ENCODE measurements at regions not wholly inside any gene's neighbourhood (a gene's known extent, or its start where the extent isn't known, plus 50 kb on each side); places are given as distances from the start of the nearest gene placed in this dataset.

DNA sequence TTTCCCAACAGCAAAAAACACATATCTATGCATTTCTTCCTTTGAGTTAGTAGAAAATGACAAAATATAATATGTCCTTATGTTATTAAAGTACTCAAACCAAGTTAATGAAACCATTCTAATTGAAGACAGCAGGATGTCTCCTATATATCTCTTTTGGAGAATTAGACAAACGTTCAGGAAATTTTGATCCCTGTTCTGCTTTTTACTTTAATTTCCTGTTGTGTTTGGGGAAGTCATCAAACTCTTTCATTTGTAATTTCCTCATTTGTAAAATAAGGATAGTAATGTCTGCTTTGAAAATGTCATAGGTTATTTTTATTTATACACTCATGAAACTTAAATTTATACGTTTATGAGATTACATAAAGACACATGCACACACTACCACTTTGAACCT, 281.8 kb upstream of the ANO5 start:
- H3K27me3 ChIP-seq: no peaks in the 10 kb centered on the region
- DNase-seq: no peak
- H3K4me1 ChIP-seq: no peaks in the 10 kb centered on the region
- no peak overlapping the region for H3K27ac ChIP-seq
- no peak overlapping the region for H3K4me3 ChIP-seq
- TF ChIP-seq, protein P1, sequence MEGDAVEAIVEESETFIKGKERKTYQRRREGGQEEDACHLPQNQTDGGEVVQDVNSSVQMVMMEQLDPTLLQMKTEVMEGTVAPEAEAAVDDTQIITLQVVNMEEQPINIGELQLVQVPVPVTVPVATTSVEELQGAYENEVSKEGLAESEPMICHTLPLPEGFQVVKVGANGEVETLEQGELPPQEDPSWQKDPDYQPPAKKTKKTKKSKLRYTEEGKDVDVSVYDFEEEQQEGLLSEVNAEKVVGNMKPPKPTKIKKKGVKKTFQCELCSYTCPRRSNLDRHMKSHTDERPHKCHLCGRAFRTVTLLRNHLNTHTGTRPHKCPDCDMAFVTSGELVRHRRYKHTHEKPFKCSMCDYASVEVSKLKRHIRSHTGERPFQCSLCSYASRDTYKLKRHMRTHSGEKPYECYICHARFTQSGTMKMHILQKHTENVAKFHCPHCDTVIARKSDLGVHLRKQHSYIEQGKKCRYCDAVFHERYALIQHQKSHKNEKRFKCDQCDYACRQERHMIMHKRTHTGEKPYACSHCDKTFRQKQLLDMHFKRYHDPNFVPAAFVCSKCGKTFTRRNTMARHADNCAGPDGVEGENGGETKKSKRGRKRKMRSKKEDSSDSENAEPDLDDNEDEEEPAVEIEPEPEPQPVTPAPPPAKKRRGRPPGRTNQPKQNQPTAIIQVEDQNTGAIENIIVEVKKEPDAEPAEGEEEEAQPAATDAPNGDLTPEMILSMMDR (IDR thresholded peaks at IDR 0.05): no peak
- no peaks in the 10 kb centered on the region for H3K9me3 ChIP-seq
- H3K36me3 ChIP-seq: no peaks in the 10 kb centered on the region
- intact Hi-C loops (cut with DNase I; ENCODE audit: low total_unique reads): no loop called here

DNA sequence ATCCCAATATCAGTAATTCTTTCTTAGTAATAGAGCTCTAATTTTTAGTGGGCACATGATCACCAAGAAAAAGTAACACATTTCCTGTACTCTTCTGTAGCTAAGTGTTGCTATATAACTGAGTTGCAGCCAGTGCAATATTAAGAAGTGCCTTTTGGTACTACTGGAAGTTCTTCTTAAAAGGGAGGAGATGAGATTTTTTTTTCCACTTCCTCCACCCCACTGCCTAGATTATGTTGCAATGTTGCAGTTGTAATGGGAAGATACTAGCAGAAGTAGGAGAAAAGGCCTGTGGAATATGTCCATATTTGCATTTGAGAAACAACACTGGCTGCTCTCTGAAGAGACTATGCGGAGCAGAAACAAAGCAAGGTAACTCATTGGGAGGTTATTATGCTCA, 280.6 kb upstream of the ANO5 start:
- Histone ChIP-seq H3K27me3 (no peaks in the 10 kb centered on the region), H3K4me3 (no peak overlapping the region), H3K27ac (no peak overlapping the region), H3K4me1 (no peaks in the 10 kb centered on the region), H3K36me3 (no peaks in the 10 kb centered on the region), H3K9me3 (no peaks in the 10 kb centered on the region)
- no peak for DNase-seq
- TF ChIP-seq, protein P1 (IDR thresholded peaks at IDR 0.05): no peak
- intact Hi-C loops (cut with DNase I; ENCODE audit: low total_unique reads): no loop called here

DNA sequence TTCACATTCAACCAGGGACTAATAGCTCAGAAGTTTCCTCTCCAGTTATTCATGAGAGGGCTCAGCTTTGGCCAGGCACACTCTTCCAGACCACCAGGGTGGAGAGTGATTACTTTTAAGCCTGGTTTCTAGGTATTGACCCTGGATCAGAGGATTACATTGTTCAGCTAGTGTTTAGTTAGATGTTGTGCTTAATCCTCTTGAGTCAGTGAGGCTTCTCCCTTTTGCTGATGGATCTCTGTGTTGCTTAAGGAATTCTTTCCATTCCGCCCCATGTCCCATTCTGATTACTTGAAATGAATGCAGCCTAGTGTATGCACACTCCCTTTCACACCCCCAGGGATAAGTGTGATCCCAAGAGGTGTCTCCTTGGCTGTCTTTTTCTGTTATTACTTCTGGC, 271.7 kb upstream of the ANO5 start:
- no peaks in the 10 kb centered on the region for H3K9me3 ChIP-seq

DNA sequence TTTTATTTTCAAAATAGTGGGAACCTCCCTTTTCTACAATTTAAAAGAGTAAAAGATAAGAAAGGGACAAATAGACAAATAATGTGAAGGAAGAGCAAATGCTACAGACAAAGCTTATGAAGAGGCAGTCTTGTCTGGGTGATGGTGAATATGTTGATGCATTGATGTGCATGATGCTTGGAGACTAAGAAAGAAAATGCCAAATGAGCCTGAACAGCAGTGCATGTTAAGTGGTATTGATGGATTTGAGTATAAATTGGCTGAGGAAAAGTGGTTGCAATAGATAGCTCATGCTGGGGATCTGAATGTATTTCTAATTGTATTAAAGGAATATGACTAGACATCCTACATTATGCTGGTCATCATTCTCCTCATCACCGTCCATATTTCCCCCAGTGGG, 268.6 kb upstream of the ANO5 start:
- H3K27ac ChIP-seq: no peak overlapping the region
- intact Hi-C loops (cut with DNase I; ENCODE audit: low total_unique reads): no loop called here
- H3K4me3 ChIP-seq: no peak overlapping the region
- no peaks in the 10 kb centered on the region for H3K4me1 ChIP-seq
- DNase-seq: no peak
- H3K36me3 ChIP-seq: no peaks in the 10 kb centered on the region
- no peaks in the 10 kb centered on the region for H3K9me3 ChIP-seq
- TF ChIP-seq, protein P1 (IDR thresholded peaks at IDR 0.05): no peak
- H3K27me3 ChIP-seq: no peaks in the 10 kb centered on the region

More for the DNA sequence above, 271.7 kb upstream of the ANO5 start:
- Histone ChIP-seq H3K27ac (no peak overlapping the region), H3K4me1 (no peaks in the 10 kb centered on the region), H3K36me3 (no peaks in the 10 kb centered on the region), H3K4me3 (no peak overlapping the region), H3K27me3 (no peaks in the 10 kb centered on the region)
- intact Hi-C loops (cut with DNase I; ENCODE audit: low total_unique reads): no loop called here
- TF ChIP-seq, protein P1 (IDR thresholded peaks at IDR 0.05): no peak
- DNase-seq: no peak

DNA sequence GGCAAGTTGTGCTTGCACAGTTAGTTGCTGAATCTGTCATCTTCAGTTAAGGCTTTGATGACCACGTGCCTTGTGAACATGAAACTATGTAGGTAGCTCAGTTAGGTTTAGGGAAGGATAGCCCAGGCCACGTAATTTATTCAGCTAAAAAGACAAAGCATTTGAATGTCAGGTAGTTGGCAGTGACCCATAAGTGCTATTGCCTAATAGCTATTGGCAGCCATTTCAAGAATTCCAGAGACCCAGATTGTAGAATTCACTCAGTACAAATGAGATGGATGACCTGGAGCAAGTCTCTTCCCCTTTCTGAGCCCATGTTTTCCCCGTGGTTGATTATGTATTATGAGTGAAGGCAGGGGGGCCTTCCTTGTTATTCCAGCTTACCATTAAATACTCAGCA, 265.3 kb upstream of the ANO5 start:
- Histone ChIP-seq H3K9me3 (no peaks in the 10 kb centered on the region), H3K27ac (no peak overlapping the region), H3K4me1 (no peaks in the 10 kb centered on the region), H3K27me3 (no peaks in the 10 kb centered on the region), H3K36me3 (no peaks in the 10 kb centered on the region), H3K4me3 (no peak overlapping the region)
- TF ChIP-seq, protein P1 (IDR thresholded peaks at IDR 0.05): no peak
- intact Hi-C loops (cut with DNase I; ENCODE audit: low total_unique reads): no loop called here
- DNase-seq: no peak

DNA sequence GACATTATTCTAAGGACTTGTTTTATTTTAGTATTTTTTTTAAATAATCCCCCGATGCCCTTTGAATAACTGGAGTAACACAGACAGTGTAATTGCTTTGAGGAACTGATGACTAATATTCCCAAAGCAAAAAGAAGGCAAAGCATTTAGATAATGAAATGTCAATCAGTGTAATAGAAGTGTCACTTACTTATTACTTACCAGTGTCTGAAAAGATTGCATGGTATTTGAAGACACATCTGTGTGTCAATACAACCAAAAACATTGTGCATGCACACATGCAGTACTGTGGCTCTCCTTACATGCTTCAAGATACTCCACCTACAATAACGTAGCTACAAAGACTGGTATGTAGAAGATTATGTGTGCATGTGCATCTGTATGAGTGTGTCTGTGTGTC, 264.0 kb upstream of the ANO5 start:
- Histone ChIP-seq H3K27ac (no peak overlapping the region), H3K4me1 (no peaks in the 10 kb centered on the region), H3K27me3 (no peaks in the 10 kb centered on the region), H3K9me3 (no peaks in the 10 kb centered on the region), H3K36me3 (no peaks in the 10 kb centered on the region), H3K4me3 (no peak overlapping the region)
- TF ChIP-seq, protein P1 (IDR thresholded peaks at IDR 0.05): no peak
- DNase-seq: no peak
- intact Hi-C loops (cut with DNase I; ENCODE audit: low total_unique reads): no loop called here

Measured in tibial artery (tissue), 4 donors.